Left ventricle myocardium superior (tissue), 1 donor: ENCODE measurements at regions not wholly inside any gene's neighbourhood (a gene's known extent, or its start where the extent isn't known, plus 50 kb on each side); places are given as distances from the start of the nearest gene placed in this dataset.
"Not testable (repeated sequence)": the region's sequence is repeated elsewhere in the genome, so short reads cannot be mapped to it uniquely, and the experiment has no call there.

Experiments
- ATAC-seq: fragments of 200-7000 bp; cut with Tn5 transposase; one replicate; pipeline ENCODE4 v1.9.1; 2020; ENCODE audit warnings: mild to moderate bottlenecking, moderate library complexity
- DNase-seq: peaks from one replicate; pipeline ENCODE4 v3.0.0-alpha.2; 2020
- intact Hi-C: fragments of 100-400 bp; cut with micrococcal nuclease; formaldehyde crosslinking; loops from one replicate; pipeline ENCODE4 v1.11.0; 2022
- donor health status: DM: no; HTN: yes; CAD: no; lungs with severe emphysema.

- intact Hi-C loops, DNase-seq, ATAC-seq: not testable (repeated sequence)
Measured at GRCh38 chrY:18866887-18867551, 93.5 kb upstream of the HSFY2 start.

GRCh38 chrY:18860856-18861255 is 87.3 kb upstream of the HSFY2 start:
- intact Hi-C loops, DNase-seq, ATAC-seq: not testable (repeated sequence)

GRCh38 chrY:18858484-18859191 is 85.1 kb upstream of the HSFY2 start:
- intact Hi-C loops, DNase-seq, ATAC-seq: not testable (repeated sequence)

- DNase-seq, ATAC-seq, intact Hi-C loops: not testable (repeated sequence)
Measured at GRCh38 chrY:18855184-18855583, 81.6 kb upstream of the HSFY2 start.

GRCh38 chrY:18853323-18853722 is 79.8 kb upstream of the HSFY2 start:
- intact Hi-C loops, ATAC-seq: not testable (repeated sequence)

GRCh38 chrY:18836643-18837042 is 63.1 kb upstream of the HSFY2 start:
- intact Hi-C loops, DNase-seq, ATAC-seq: not testable (repeated sequence)

More at GRCh38 chrY:18853323-18853722, 79.8 kb upstream of the HSFY2 start:
- not testable (repeated sequence) for DNase-seq
